GM19023 (cell line): ENCODE measurements at regions not wholly inside any gene's neighbourhood (a gene's known extent, or its start where the extent isn't known, plus 50 kb on each side); places are given as distances from the start of the nearest gene placed in this dataset.

Source experiments
- ATAC-seq: cut with Tn5 transposase; IDR thresholded peaks from one replicate; pipeline ENCODE4 v1.9.1; 2021; ENCODE audit warnings: mild to moderate bottlenecking, moderate library complexity; ENCODE audit not compliant: unreplicated experiment

GRCh38 chr1:58017641-58018040, 528.9 kb downstream of the OMA1 start:
- ATAC-seq, result no peak

- no peak for ATAC-seq
Measured at GRCh38 chr1:58013237-58013636, 533.3 kb downstream of the OMA1 start.

- no peak for ATAC-seq
Measured at GRCh38 chr1:58011978-58012377, 534.5 kb downstream of the OMA1 start.

GRCh38 chr1:58006421-58007046, 540.0 kb downstream of the OMA1 start:
- ATAC-seq, result no peak

GRCh38 chr1:58005212-58005611, 541.3 kb downstream of the OMA1 start:
- no peak for ATAC-seq

- no peak for ATAC-seq
Measured at GRCh38 chr1:58003988-58004387, 542.5 kb downstream of the OMA1 start.

- ATAC-seq, result no peak
Measured at GRCh38 chr1:58003059-58003458, 543.5 kb downstream of the OMA1 start.

- no peak for ATAC-seq
Measured at GRCh38 chr1:58000821-58001220, 545.7 kb downstream of the OMA1 start.

GRCh38 chr1:58000116-58000515, 546.4 kb downstream of the OMA1 start:
- no peak for ATAC-seq

- ATAC-seq, result no peak
Measured at GRCh38 chr1:57996400-57996799, 550.1 kb downstream of the OMA1 start.

GRCh38 chr1:57991289-57991688, 555.2 kb downstream of the OMA1 start:
- no peak for ATAC-seq

GRCh38 chr1:57989877-57990276, 556.6 kb downstream of the OMA1 start:
- no peak for ATAC-seq

GRCh38 chr1:57987523-57987922, 559.0 kb downstream of the OMA1 start:
- no peak for ATAC-seq

- ATAC-seq, result no peak
Measured at GRCh38 chr1:57986432-57986831, 560.1 kb downstream of the OMA1 start.

GRCh38 chr1:57984277-57984676, 560.4 kb upstream of the DAB1 start:
- ATAC-seq, result no peak

- no peak for ATAC-seq
Measured at GRCh38 chr1:57983441-57983840, 559.6 kb upstream of the DAB1 start.

GRCh38 chr1:57982852-57983251, 559.0 kb upstream of the DAB1 start:
- ATAC-seq, result no peak

GRCh38 chr1:57976216-57976615, 552.4 kb upstream of the DAB1 start:
- no peak for ATAC-seq

- ATAC-seq, result no peak
Measured at GRCh38 chr1:57968321-57968720, 544.5 kb upstream of the DAB1 start.

GRCh38 chr1:57966751-57967406, 543.0 kb upstream of the DAB1 start:
- no peak for ATAC-seq

- no peak for ATAC-seq
Measured at GRCh38 chr1:57966340-57966739, 542.5 kb upstream of the DAB1 start.

- no peak for ATAC-seq
Measured at GRCh38 chr1:57963581-57963980, 539.7 kb upstream of the DAB1 start.
